ENCODE measurements at regions not wholly inside any gene's neighbourhood (a gene's known extent, or its start where the extent isn't known, plus 50 kb on each side); places are given as distances from the start of the nearest gene placed in this dataset.

- POLR2A ChIA-PET, result no interaction called here
These were observed 285.9 kb upstream of the VEPH1 start for GRCh38 chr3:157789162-157789561.

GRCh38 chr3:157786618-157787017, 283.4 kb upstream of the VEPH1 start:
- DNase-seq (ENCODE audit: low read depth, low spot score), result no peak
- TF ChIP-seq CTCF (IDR thresholded peaks at IDR 0.05; ENCODE audit: insufficient read depth, low read length, missing control alignments), result no peak
- POLR2A ChIA-PET, result no interaction called here
- H3K4me3 ChIP-seq (ENCODE audit: low read depth, low read length), result no peak overlapping the region
- CTCF ChIA-PET, result interaction anchor here (0.6 kb wide), 1 partner anchor 25 kb away, joined by 3 read pairs; no protein-coding TSS in a partner anchor

More at GRCh38 chr3:157789162-157789561, 285.9 kb upstream of the VEPH1 start:
- CTCF ChIA-PET, result interaction anchor here (0.6 kb wide), 1 partner anchor 215 kb away, joined by 3 read pairs; no protein-coding TSS in a partner anchor
- no peak for TF ChIP-seq CTCF (IDR thresholded peaks at IDR 0.05; ENCODE audit: insufficient read depth, low read length, missing control alignments)
- DNase-seq (ENCODE audit: low read depth, low spot score), result no peak
- H3K4me3 ChIP-seq (ENCODE audit: low read depth, low read length), result no peak overlapping the region

GRCh38 chr3:157786211-157786610, 283.0 kb upstream of the VEPH1 start:
- ChIA-PET POLR2A (no interaction called here), CTCF (interaction anchor here (0.9 to 3.0 kb wide), 2 partner anchors 12 to 180 kb away, joined by 3 to 16 read pairs; no protein-coding TSS in a partner anchor)
- no peak for TF ChIP-seq CTCF (IDR thresholded peaks at IDR 0.05; ENCODE audit: insufficient read depth, low read length, missing control alignments)
- no peak overlapping the region for H3K4me3 ChIP-seq (ENCODE audit: low read depth, low read length)
- peak; percentile 72 for DNase-seq (ENCODE audit: low read depth, low spot score)

GRCh38 chr3:157785102-157785826, 282.0 kb upstream of the VEPH1 start:
- CTCF ChIA-PET, result interaction anchor here (0.7 to 3.0 kb wide), 4 partner anchors 11 to 248 kb away, joined by 3 to 16 read pairs (median 3); no protein-coding TSS in a partner anchor
- H3K4me3 ChIP-seq (ENCODE audit: low read depth, low read length), result no peak overlapping the region
- POLR2A ChIA-PET, result interaction anchor here (0.9 to 1.4 kb wide), 3 partner anchors 10 to 320 kb away, joined by 3 to 4 read pairs (median 4); no protein-coding TSS in a partner anchor
- TF ChIP-seq CTCF (IDR thresholded peaks at IDR 0.05; ENCODE audit: insufficient read depth, low read length, missing control alignments), result no peak
- peak; percentile 75 for DNase-seq (ENCODE audit: low read depth, low spot score)

- CTCF ChIA-PET, result interaction anchor here (0.9 kb wide), 1 partner anchor 250 kb away, joined by 3 read pairs; no protein-coding TSS in a partner anchor
- no peak for DNase-seq (ENCODE audit: low read depth, low spot score)
- POLR2A ChIA-PET, result no interaction called here
- H3K4me3 ChIP-seq (ENCODE audit: low read depth, low read length), result no peak overlapping the region
- no peak for TF ChIP-seq CTCF (IDR thresholded peaks at IDR 0.05; ENCODE audit: insufficient read depth, low read length, missing control alignments)
These were observed 279.0 kb upstream of the VEPH1 start for GRCh38 chr3:157782236-157782635.

GRCh38 chr3:157776861-157777260, 273.6 kb upstream of the VEPH1 start:
- DNase-seq (ENCODE audit: low read depth, low spot score), result no peak
- ChIA-PET CTCF (no interaction called here), POLR2A (no interaction called here)
- no peak overlapping the region for H3K4me3 ChIP-seq (ENCODE audit: low read depth, low read length)
- TF ChIP-seq CTCF (IDR thresholded peaks at IDR 0.05; ENCODE audit: insufficient read depth, low read length, missing control alignments), result no peak

Measured in AG04449 (cell line).